NCI-H526 treated with DMSO at 0.1 percent for 48 hours (cell line): ENCODE measurements at regions not wholly inside any gene's neighbourhood (a gene's known extent, or its start where the extent isn't known, plus 50 kb on each side); places are given as distances from the start of the nearest gene placed in this dataset.

Source experiments
- DNase-seq: peaks from one replicate; lab custom pipeline; 2025; lab: John Stamatoyannopoulos, UW

GRCh38 chr13:103965506-103966243 is 899.5 kb upstream of the SLC10A2 start:
- no peak for DNase-seq

- no peak for DNase-seq
These were observed 895.6 kb upstream of the SLC10A2 start for GRCh38 chr13:103961784-103962183.

- no peak for DNase-seq
These were observed 894.9 kb upstream of the SLC10A2 start for GRCh38 chr13:103961129-103961528.

- DNase-seq, result no peak
These were observed 893.8 kb upstream of the SLC10A2 start for GRCh38 chr13:103960001-103960400.

- no peak for DNase-seq
These were observed 892.5 kb upstream of the SLC10A2 start for GRCh38 chr13:103958691-103959090.

GRCh38 chr13:103957939-103958338 is 891.7 kb upstream of the SLC10A2 start:
- no peak for DNase-seq

- no peak for DNase-seq
These were observed 887.6 kb upstream of the SLC10A2 start for GRCh38 chr13:103953859-103954258.

- DNase-seq, result no peak
These were observed 886.0 kb upstream of the SLC10A2 start for GRCh38 chr13:103952183-103952582.

- DNase-seq, result no peak
These were observed 882.2 kb upstream of the SLC10A2 start for GRCh38 chr13:103948426-103948825.

GRCh38 chr13:103945836-103946235 is 879.6 kb upstream of the SLC10A2 start:
- DNase-seq, result no peak

GRCh38 chr13:103941506-103942140 is 875.4 kb upstream of the SLC10A2 start:
- no peak for DNase-seq

- DNase-seq, result no peak
These were observed 868.9 kb upstream of the SLC10A2 start for GRCh38 chr13:103935117-103935516.

GRCh38 chr13:103931885-103932284 is 865.7 kb upstream of the SLC10A2 start:
- DNase-seq, result no peak

GRCh38 chr13:103931331-103931845 is 865.2 kb upstream of the SLC10A2 start:
- DNase-seq, result no peak

GRCh38 chr13:103926118-103926517 is 859.9 kb upstream of the SLC10A2 start:
- no peak for DNase-seq

GRCh38 chr13:103908911-103909310 is 842.7 kb upstream of the SLC10A2 start:
- no peak for DNase-seq

- DNase-seq, result no peak
These were observed 842.1 kb upstream of the SLC10A2 start for GRCh38 chr13:103908274-103908673.

- DNase-seq, result no peak
These were observed 837.6 kb upstream of the SLC10A2 start for GRCh38 chr13:103903790-103904189.

GRCh38 chr13:103898481-103898880 is 832.3 kb upstream of the SLC10A2 start:
- DNase-seq, result no peak

GRCh38 chr13:103895835-103896531 is 829.8 kb upstream of the SLC10A2 start:
- no peak for DNase-seq

GRCh38 chr13:103894626-103895025 is 828.4 kb upstream of the SLC10A2 start:
- no peak for DNase-seq

GRCh38 chr13:103884101-103884723 is 818.0 kb upstream of the SLC10A2 start:
- DNase-seq, result no peak
